Bronchial epithelial cell (primary cell): ENCODE measurements at regions not wholly inside any gene's neighbourhood (a gene's known extent, or its start where the extent isn't known, plus 50 kb on each side); places are given as distances from the start of the nearest gene placed in this dataset.

Experiments
- DNase-seq: peaks from one replicate; pipeline ENCODE4 v3.0.0-alpha.2; 2010; ENCODE audit warnings: low read depth
- FAIRE-seq: peaks from 2 replicates; lab custom pipeline; 2011; peaks lifted over from hg19 to GRCh38; lab: Jason Lieb, UNC
- H3K27me3 ChIP-seq: 2 replicates; pipeline ENCODE4 v1.5.1; 2011; ENCODE audit warnings: low read length; ENCODE audit not compliant: control insufficient read depth, insufficient read depth
- H3K36me3 ChIP-seq: 2 replicates; pipeline ENCODE4 v1.5.1; 2011; ENCODE audit warnings: low read length; ENCODE audit not compliant: control insufficient read depth, insufficient read depth
- H3K4me3 ChIP-seq: 2 replicates; pipeline ENCODE4 v1.5.1; 2011; ENCODE audit warnings: mild to moderate bottlenecking, low read depth, low read length, control low read depth
- CTCF ChIP-seq: IDR thresholded peaks from 2 replicates; pipeline ENCODE4 v1.5.1; 2011; ENCODE audit warnings: mild to moderate bottlenecking, moderate library complexity, low read length, control low read depth, inconsistent platforms; ENCODE audit not compliant: insufficient read depth, severe bottlenecking

GRCh38 chr2:195038153-195038552 is 618.9 kb upstream of the SLC39A10 start:
- no peaks in the 10 kb centered on the region for H3K36me3 ChIP-seq
- DNase-seq: no peak
- no peak for TF ChIP-seq CTCF
- H3K27me3 ChIP-seq: no peaks in the 10 kb centered on the region
- H3K4me3 ChIP-seq: no peak overlapping the region
- FAIRE-seq: no peak

- no peak overlapping the region for H3K4me3 ChIP-seq
- no peak for TF ChIP-seq CTCF
- FAIRE-seq: no peak
Measured at GRCh38 chr2:195037045-195037444, 620.0 kb upstream of the SLC39A10 start.

DNA sequence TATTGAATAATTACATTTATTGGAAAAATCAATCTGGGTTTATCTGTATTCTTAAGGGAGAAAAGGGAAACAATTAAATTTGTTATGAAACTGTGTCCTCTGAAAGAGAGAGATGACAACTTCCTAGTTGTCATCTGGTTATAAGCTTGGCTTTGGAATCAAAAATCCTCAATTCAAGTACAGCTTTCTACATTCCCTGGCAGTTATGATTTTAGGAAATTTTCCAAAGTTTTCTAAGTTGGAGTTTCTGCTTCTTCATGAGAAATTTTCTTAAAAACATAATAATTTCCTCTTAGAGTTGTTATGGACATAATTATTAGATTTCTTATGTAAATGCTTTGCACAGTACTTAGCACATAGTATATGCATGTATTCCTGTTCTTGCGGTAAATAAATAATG is 625.6 kb upstream of the SLC39A10 start:
- no peak for FAIRE-seq
- no peaks in the 10 kb centered on the region for H3K36me3 ChIP-seq
- DNase-seq: no peak
- TF ChIP-seq CTCF: no peak
- H3K27me3 ChIP-seq: no peaks in the 10 kb centered on the region
- H3K4me3 ChIP-seq: no peak overlapping the region

More at GRCh38 chr2:195037045-195037444, 620.0 kb upstream of the SLC39A10 start:
- no peak for DNase-seq
- no peaks in the 10 kb centered on the region for H3K36me3 ChIP-seq
- H3K27me3 ChIP-seq: no peaks in the 10 kb centered on the region

GRCh38 chr2:195029804-195030654 is 627.0 kb upstream of the SLC39A10 start:
- Histone ChIP-seq H3K36me3 (no peaks in the 10 kb centered on the region), H3K27me3 (no peaks in the 10 kb centered on the region), H3K4me3 (no peak overlapping the region)
- no peak for FAIRE-seq
- no peak for TF ChIP-seq CTCF
- no peak for DNase-seq

GRCh38 chr2:195027947-195028346 is 629.1 kb upstream of the SLC39A10 start:
- no peaks in the 10 kb centered on the region for H3K27me3 ChIP-seq
- H3K36me3 ChIP-seq: no peaks in the 10 kb centered on the region
- no peak for DNase-seq
- FAIRE-seq: no peak
- no peak overlapping the region for H3K4me3 ChIP-seq
- no peak for TF ChIP-seq CTCF
